GM23248 (cell line): ENCODE measurements at regions not wholly inside any gene's neighbourhood (a gene's known extent, or its start where the extent isn't known, plus 50 kb on each side); places are given as distances from the start of the nearest gene placed in this dataset.
A peak's percentile ranks its signal among the peaks of the same experiment; 100 is the strongest.

Experiments
- DNase-seq: peaks from one replicate; pipeline ENCODE4 v3.0.0-alpha.2; 2015
- H2AFZ ChIP-seq: fragments of 200-600 bp; sonication (generic); 2 replicates; pipeline ENCODE4 v1.6.1; 2016; ENCODE audit warnings: antibody characterized with exemption
- H3F3A ChIP-seq: fragments of 200-600 bp; sonication (generic); 2 replicates; pipeline ENCODE4 v1.6.1; 2016; ENCODE audit warnings: mild to moderate bottlenecking, antibody characterized with exemption, mixed run types; ENCODE audit not compliant: insufficient read depth
- H3K27ac ChIP-seq: fragments of 200-600 bp; sonication (generic); 2 replicates; pipeline ENCODE4 v1.5.1; 2016; ENCODE audit warnings: mild to moderate bottlenecking
- H3K27me3 ChIP-seq: fragments of 200-600 bp; sonication (generic); replicated peaks from 2 replicates; pipeline ENCODE4 v1.6.1; 2016; ENCODE audit warnings: mild to moderate bottlenecking; ENCODE audit not compliant: insufficient read depth
- H3K36me3 ChIP-seq: fragments of 200-600 bp; sonication (generic); 2 replicates; pipeline ENCODE4 v1.6.1; 2016; ENCODE audit warnings: low read depth, mild to moderate bottlenecking
- H3K4me1 ChIP-seq: fragments of 200-600 bp; sonication (generic); 2 replicates; pipeline ENCODE4 v1.6.1; 2016; ENCODE audit warnings: mild to moderate bottlenecking; ENCODE audit not compliant: insufficient read depth
- H3K4me2 ChIP-seq: fragments of 200-600 bp; sonication (generic); one replicate; pipeline ENCODE4 v1.6.1; 2016; ENCODE audit warnings: mild to moderate bottlenecking; ENCODE audit not compliant: unreplicated experiment
- H3K4me3 ChIP-seq: fragments of 200-600 bp; sonication (generic); 2 replicates; pipeline ENCODE4 v1.5.1; 2016; ENCODE audit warnings: mild to moderate bottlenecking
- H3K79me2 ChIP-seq: fragments of 200-600 bp; sonication (generic); 2 replicates; pipeline ENCODE4 v1.6.1; 2016; ENCODE audit warnings: mild to moderate bottlenecking; ENCODE audit not compliant: insufficient read depth
- H3K9ac ChIP-seq: fragments of 200-600 bp; sonication (generic); 2 replicates; pipeline ENCODE4 v1.6.1; 2016; ENCODE audit warnings: mild to moderate bottlenecking
- H3K9me2 ChIP-seq: fragments of 200-600 bp; sonication (generic); 2 replicates; pipeline ENCODE4 v1.6.1; 2016; ENCODE audit warnings: mixed run types, mild to moderate bottlenecking, moderate library complexity; ENCODE audit not compliant: insufficient read depth
- H3K9me3 ChIP-seq: fragments of 200-600 bp; sonication (generic); one replicate; pipeline ENCODE4 v1.6.1; 2017; ENCODE audit warnings: low read depth
- H4K20me1 ChIP-seq: fragments of 200-600 bp; sonication (generic); 2 replicates; pipeline ENCODE4 v1.6.0; 2016; ENCODE audit not compliant: insufficient read depth
- EZH2 ChIP-seq: fragments of 200-600 bp; sonication (generic); IDR thresholded peaks from 2 replicates; pipeline ENCODE4 v1.6.1; 2018; ENCODE audit warnings: antibody characterized with exemption, mild to moderate bottlenecking; ENCODE audit not compliant: insufficient read depth, poor library complexity, severe bottlenecking
- EZH2phosphoT487 ChIP-seq: fragments of 200-600 bp; sonication (generic); IDR thresholded peaks from 2 replicates; pipeline ENCODE4 v1.6.1; 2018; ENCODE audit warnings: antibody characterized with exemption, moderate library complexity, mild to moderate bottlenecking, low read depth; ENCODE audit not compliant: insufficient read depth
- WGBS, 2 experiments: methylation state at CpG; one replicate each; pipeline ENCODE4 v1.1.6; 2015 to 2017; ENCODE audit warnings: low lambda C conversion rate in 2 of 2, low coverage in 1 of 2; ENCODE audit errors: missing lambda C conversion rate in 2 of 2; 5-methylcytosine and 5-hydroxymethylcytosine counted together
- in situ Hi-C: fragments of 300-500 bp; cut with MboI; formaldehyde crosslinking; loops from 2 replicates; pipeline ENCODE4 v1.15.0; 2020

GRCh38 chr11:95576146-95576845 lies 213.3 kb downstream of the FAM76B start:
- TF ChIP-seq EZH2 (no peak), EZH2phosphoT487 (no peak)
- H3K27ac ChIP-seq, result no peak overlapping the region
- no peaks in the 10 kb centered on the region for H3K9me2 ChIP-seq
- peaks cover 29% of the 10 kb centered on the region for H3K4me1 ChIP-seq
- H3K4me2 ChIP-seq, result no peak overlapping the region
- peak overlapping the region; percentile 42 for H2AFZ ChIP-seq
- in situ Hi-C loops, result no loop called here
- no peaks in the 10 kb centered on the region for H3K79me2 ChIP-seq
- H3K36me3 ChIP-seq, result no peaks in the 10 kb centered on the region
- no peak overlapping the region for H3K9ac ChIP-seq
- no peaks in the 10 kb centered on the region for H3K9me3 ChIP-seq
- no peaks in the 10 kb centered on the region for H4K20me1 ChIP-seq
- H3K27me3 ChIP-seq, result no peaks in the 10 kb centered on the region
- DNase-seq, result no peak
- no peak overlapping the region for H3K4me3 ChIP-seq
- WGBS, 2 experiments, result 41 to 43% methylated on average over 5 of the region's 5 CpGs
- peaks cover 9% of the 10 kb centered on the region; the same call in 1 of the 2 replicates for H3F3A ChIP-seq

GRCh38 chr11:95575517-95575916 lies 214.1 kb downstream of the FAM76B start:
- WGBS, 2 experiments, result 33 to 43% methylated on average over 2 of the region's 2 CpGs
- no peak for DNase-seq
- no peak overlapping the region for H3K9ac ChIP-seq
- no peaks in the 10 kb centered on the region for H3K27me3 ChIP-seq
- TF ChIP-seq EZH2 (no peak), EZH2phosphoT487 (no peak)
- H4K20me1 ChIP-seq, result no peaks in the 10 kb centered on the region
- H3K9me3 ChIP-seq, result no peaks in the 10 kb centered on the region
- in situ Hi-C loops, result no loop called here
- H3K4me3 ChIP-seq, result no peak overlapping the region
- no peaks in the 10 kb centered on the region for H3K79me2 ChIP-seq
- H2AFZ ChIP-seq, result peak overlapping the region; percentile 42
- no peaks in the 10 kb centered on the region for H3K9me2 ChIP-seq
- no peak overlapping the region for H3K27ac ChIP-seq
- H3K4me1 ChIP-seq, result peaks cover 29% of the 10 kb centered on the region
- no peaks in the 10 kb centered on the region for H3K36me3 ChIP-seq
- peaks cover 9% of the 10 kb centered on the region; the same call in 1 of the 2 replicates for H3F3A ChIP-seq
- no peak overlapping the region for H3K4me2 ChIP-seq

GRCh38 chr11:95571718-95572260 lies 217.8 kb downstream of the FAM76B start:
- no peak overlapping the region for H3K4me2 ChIP-seq

GRCh38 chr11:95570845-95571244 lies 218.7 kb downstream of the FAM76B start:
- no peak for TF ChIP-seq EZH2phosphoT487
- Histone ChIP-seq H3K27me3 (no peaks in the 10 kb centered on the region), H3F3A (peaks cover 15% of the 10 kb centered on the region; the same call in 1 of the 2 replicates), H3K4me1 (peaks cover 36% of the 10 kb centered on the region), H3K9me3 (no peaks in the 10 kb centered on the region), H3K4me3 (no peak overlapping the region), H3K9me2 (no peaks in the 10 kb centered on the region), H3K79me2 (no peaks in the 10 kb centered on the region), H4K20me1 (no peaks in the 10 kb centered on the region), H3K4me2 (no peak overlapping the region), H3K9ac (no peak overlapping the region), H3K36me3 (no peaks in the 10 kb centered on the region), H3K27ac (no peak overlapping the region), H2AFZ (no peak overlapping the region)
- DNase-seq, result no peak
- in situ Hi-C loops, result no loop called here
- WGBS, 2 experiments, result 85 to 88% methylated on average over 2 of the region's 2 CpGs

More at GRCh38 chr11:95571718-95572260, 217.8 kb downstream of the FAM76B start:
- Histone ChIP-seq H3K9me2 (no peaks in the 10 kb centered on the region), H3F3A (peaks cover 9% of the 10 kb centered on the region; the same call in 1 of the 2 replicates), H3K4me1 (peaks cover 33% of the 10 kb centered on the region), H3K79me2 (no peaks in the 10 kb centered on the region), H3K9me3 (no peaks in the 10 kb centered on the region), H4K20me1 (no peaks in the 10 kb centered on the region), H2AFZ (no peak overlapping the region), H3K4me3 (no peak overlapping the region), H3K9ac (no peak overlapping the region), H3K27ac (no peak overlapping the region), H3K36me3 (no peaks in the 10 kb centered on the region), H3K27me3 (no peaks in the 10 kb centered on the region)
- WGBS, 2 experiments, result 89% methylated on average over 2 of the region's 2 CpGs
- no peak for TF ChIP-seq EZH2
- TF ChIP-seq EZH2phosphoT487, result no peak
- DNase-seq, result no peak
- in situ Hi-C loops, result no loop called here
